Effector memory CD4-positive, alpha-beta T cell (primary cell): ENCODE measurements at regions not wholly inside any gene's neighbourhood (a gene's known extent, or its start where the extent isn't known, plus 50 kb on each side); places are given as distances from the start of the nearest gene placed in this dataset.

Experiments
- DNase-seq, 3 donors: peaks; one replicate each; pipeline ENCODE4 v3.0.0-alpha.2; 2020
- H3K27ac ChIP-seq: 2 replicates; pipeline ENCODE4 v1.7.0; 2013; ENCODE audit warnings: mild to moderate bottlenecking, low read length, moderate library complexity; ENCODE audit not compliant: insufficient read depth, poor library complexity, severe bottlenecking
- H3K27me3 ChIP-seq: replicated peaks from 2 replicates; pipeline ENCODE4 v1.7.0; 2013; ENCODE audit warnings: mild to moderate bottlenecking, low read length; ENCODE audit not compliant: insufficient read depth, control insufficient read depth, poor library complexity, severe bottlenecking
- H3K36me3 ChIP-seq: 2 replicates; pipeline ENCODE4 v1.7.0; 2013; ENCODE audit warnings: mild to moderate bottlenecking, low read length, moderate library complexity; ENCODE audit not compliant: control insufficient read depth, insufficient read depth
- H3K4me1 ChIP-seq: 2 replicates; pipeline ENCODE4 v1.7.0; 2013; ENCODE audit warnings: low read length, mild to moderate bottlenecking; ENCODE audit not compliant: control insufficient read depth, insufficient read depth, poor library complexity, severe bottlenecking
- H3K4me3 ChIP-seq: 2 replicates; pipeline ENCODE4 v1.7.0; 2013; ENCODE audit warnings: low read length, low read depth, mild to moderate bottlenecking; ENCODE audit not compliant: insufficient read depth, poor library complexity, severe bottlenecking
- H3K9me3 ChIP-seq: 2 replicates; pipeline ENCODE4 v1.7.0; 2013; ENCODE audit warnings: mild to moderate bottlenecking, low read length, moderate library complexity; ENCODE audit not compliant: control insufficient read depth

GRCh38 chr20:50394569-50394968, 115.6 kb upstream of the PTPN1 start:
- no peaks in the 10 kb centered on the region for H3K4me1 ChIP-seq
- no peaks in the 10 kb centered on the region for H3K27me3 ChIP-seq
- DNase-seq = no peak
- no peak overlapping the region for H3K4me3 ChIP-seq
- no peak overlapping the region for H3K27ac ChIP-seq
- H3K36me3 ChIP-seq = no peaks in the 10 kb centered on the region
- H3K9me3 ChIP-seq = no peaks in the 10 kb centered on the region

- Histone ChIP-seq H3K27ac (no peak overlapping the region), H3K4me3 (no peak overlapping the region), H3K27me3 (no peaks in the 10 kb centered on the region), H3K9me3 (no peaks in the 10 kb centered on the region), H3K4me1 (no peaks in the 10 kb centered on the region), H3K36me3 (no peaks in the 10 kb centered on the region)
- DNase-seq = no peak
Observed at GRCh38 chr20:50395251-50395729, 114.9 kb upstream of the PTPN1 start.

DNA sequence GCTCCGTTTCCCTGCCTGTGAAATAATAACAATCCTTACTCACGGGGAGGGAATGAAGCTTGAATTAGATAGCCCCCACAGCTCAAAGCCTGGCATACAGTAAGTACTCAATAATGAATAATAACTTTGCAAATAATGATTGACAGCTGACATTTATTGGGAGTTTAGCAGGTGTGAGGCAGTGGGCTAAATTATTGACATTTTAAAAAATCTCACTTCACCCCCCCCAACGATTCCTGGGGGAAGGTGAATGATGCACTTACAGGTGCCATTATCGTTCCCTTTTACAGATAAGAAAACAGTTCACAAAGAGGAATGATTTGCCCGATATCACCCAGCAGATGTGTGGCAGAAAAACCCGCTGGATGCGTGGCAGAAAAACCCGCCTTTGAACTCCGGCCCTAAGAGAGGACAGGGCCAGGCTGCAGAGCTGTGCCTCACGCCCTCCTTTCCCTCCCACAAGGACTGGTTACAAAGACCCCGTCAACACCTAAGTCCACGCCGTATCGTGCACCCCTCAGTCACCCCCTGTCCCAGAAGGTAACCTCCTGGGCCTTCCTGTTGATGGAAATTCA, 114.2 kb upstream of the PTPN1 start:
- Histone ChIP-seq H3K27me3 (no peaks in the 10 kb centered on the region), H3K4me1 (no peaks in the 10 kb centered on the region), H3K9me3 (no peaks in the 10 kb centered on the region), H3K36me3 (no peaks in the 10 kb centered on the region), H3K4me3 (no peak overlapping the region), H3K27ac (no peak overlapping the region)
- DNase-seq = no peak

- Histone ChIP-seq H3K4me1 (no peaks in the 10 kb centered on the region), H3K27ac (no peak overlapping the region), H3K27me3 (no peaks in the 10 kb centered on the region), H3K9me3 (no peaks in the 10 kb centered on the region), H3K4me3 (no peak overlapping the region), H3K36me3 (no peaks in the 10 kb centered on the region)
- DNase-seq = no peak
Observed at GRCh38 chr20:50396623-50397022, 113.6 kb upstream of the PTPN1 start.

DNA sequence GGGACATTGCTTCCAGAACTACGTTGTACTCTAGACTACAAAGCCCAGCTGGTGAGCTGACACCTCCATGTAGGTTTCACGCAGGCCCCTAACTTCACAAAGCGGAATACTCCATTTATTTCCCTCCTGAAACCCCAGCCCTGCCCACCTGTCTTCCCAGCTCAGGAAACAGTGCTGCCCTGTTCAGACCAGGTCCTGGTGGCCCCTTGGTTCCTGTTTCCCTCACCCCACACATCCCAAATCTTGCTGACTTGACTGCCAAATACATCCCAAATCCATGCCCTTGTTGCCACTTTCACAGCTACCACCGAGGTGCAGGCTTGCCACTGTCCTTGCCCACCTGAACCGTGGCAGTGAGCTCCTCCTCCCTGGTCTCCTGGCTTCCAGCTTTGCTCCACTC, 113.1 kb upstream of the PTPN1 start:
- Histone ChIP-seq H3K4me1 (no peaks in the 10 kb centered on the region), H3K36me3 (no peaks in the 10 kb centered on the region), H3K27ac (no peak overlapping the region), H3K4me3 (no peak overlapping the region), H3K9me3 (no peaks in the 10 kb centered on the region), H3K27me3 (no peaks in the 10 kb centered on the region)
- DNase-seq = no peak

DNA sequence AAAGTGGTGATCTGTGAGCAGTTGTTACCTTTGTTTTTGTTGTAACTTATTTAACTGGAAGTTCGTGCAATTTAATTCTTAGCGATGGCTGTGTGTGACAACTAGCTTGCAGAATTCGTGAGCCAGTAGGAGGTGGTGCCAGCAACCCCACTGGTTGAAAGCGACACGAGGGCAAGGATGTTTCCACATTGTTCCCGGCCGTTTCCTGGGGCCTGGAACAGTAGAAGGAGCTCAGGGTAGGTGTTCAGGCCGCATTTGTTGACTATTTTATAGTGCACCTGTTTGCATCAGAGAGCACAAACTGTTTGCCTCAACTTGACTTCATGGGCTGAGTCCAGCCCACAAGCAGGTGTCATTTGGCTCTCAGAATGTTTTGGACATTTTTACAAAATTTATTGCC, 112.1 kb upstream of the PTPN1 start:
- Histone ChIP-seq H3K4me3 (no peak overlapping the region), H3K27me3 (no peaks in the 10 kb centered on the region), H3K36me3 (no peaks in the 10 kb centered on the region), H3K9me3 (no peaks in the 10 kb centered on the region), H3K4me1 (no peaks in the 10 kb centered on the region), H3K27ac (no peak overlapping the region)
- no peak for DNase-seq

DNA sequence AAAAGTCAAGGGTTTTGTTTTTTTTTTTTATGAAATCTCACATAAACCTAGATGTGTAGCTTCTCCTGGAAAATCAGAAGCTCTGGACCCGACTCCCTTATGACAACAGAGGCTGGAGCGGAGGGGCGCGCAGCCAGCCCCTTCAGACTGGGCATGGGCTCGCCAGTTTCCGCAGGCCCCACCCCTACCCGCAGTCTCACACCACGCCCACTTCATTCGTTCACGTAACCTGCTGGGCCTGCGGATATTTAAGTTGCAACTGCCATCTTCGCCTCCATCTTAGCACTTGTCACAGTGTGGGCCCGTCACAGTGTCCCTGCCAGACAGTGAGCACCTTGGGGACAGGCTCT, 111.7 kb upstream of the PTPN1 start:
- no peak overlapping the region for H3K4me3 ChIP-seq

GRCh38 chr20:50398821-50399554, 111.2 kb upstream of the PTPN1 start:
- H3K4me1 ChIP-seq = no peaks in the 10 kb centered on the region
- no peaks in the 10 kb centered on the region for H3K36me3 ChIP-seq
- H3K9me3 ChIP-seq = no peaks in the 10 kb centered on the region
- DNase-seq = no peak
- no peak overlapping the region for H3K4me3 ChIP-seq
- H3K27me3 ChIP-seq = no peaks in the 10 kb centered on the region
- H3K27ac ChIP-seq = no peak overlapping the region

More for the DNA sequence above, 111.7 kb upstream of the PTPN1 start:
- no peaks in the 10 kb centered on the region for H3K4me1 ChIP-seq
- no peaks in the 10 kb centered on the region for H3K9me3 ChIP-seq
- no peaks in the 10 kb centered on the region for H3K36me3 ChIP-seq
- no peaks in the 10 kb centered on the region for H3K27me3 ChIP-seq
- no peak for DNase-seq
- H3K27ac ChIP-seq = no peak overlapping the region

GRCh38 chr20:50399555-50399916, 110.6 kb upstream of the PTPN1 start:
- H3K36me3 ChIP-seq = no peaks in the 10 kb centered on the region
- no peak overlapping the region for H3K27ac ChIP-seq
- H3K4me1 ChIP-seq = no peaks in the 10 kb centered on the region
- no peaks in the 10 kb centered on the region for H3K9me3 ChIP-seq
- H3K4me3 ChIP-seq = no peak overlapping the region
- DNase-seq = no peak
- H3K27me3 ChIP-seq = no peaks in the 10 kb centered on the region

GRCh38 chr20:50399917-50400704, 110.1 kb upstream of the PTPN1 start:
- no peaks in the 10 kb centered on the region for H3K4me1 ChIP-seq

More at GRCh38 chr20:50399917-50400704, 110.1 kb upstream of the PTPN1 start:
- DNase-seq = no peak
- no peaks in the 10 kb centered on the region for H3K27me3 ChIP-seq
- no peaks in the 10 kb centered on the region for H3K9me3 ChIP-seq
- H3K4me3 ChIP-seq = no peak overlapping the region
- H3K36me3 ChIP-seq = no peaks in the 10 kb centered on the region
- H3K27ac ChIP-seq = no peak overlapping the region
